ENCODE measurements at regions not wholly inside any gene's neighbourhood (a gene's known extent, or its start where the extent isn't known, plus 50 kb on each side); places are given as distances from the start of the nearest gene placed in this dataset.

DNA sequence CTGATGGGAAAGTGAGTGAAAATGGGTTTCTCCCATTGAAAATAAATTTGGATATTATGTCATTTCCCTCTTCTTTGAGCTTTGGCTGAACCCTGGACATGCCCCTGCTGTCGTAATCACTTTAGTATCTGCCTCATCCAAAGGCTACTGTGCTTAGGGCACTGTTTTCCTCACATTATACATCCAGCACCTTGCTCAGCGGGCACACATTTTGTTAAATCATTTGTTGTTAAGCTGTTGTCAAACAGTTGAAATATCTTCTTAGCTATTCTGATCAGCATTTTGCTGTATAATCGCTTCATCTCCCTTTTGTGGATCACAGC lies 352.7 kb upstream of the CD180 start:
- no peak for TF ChIP-seq EP300 (IDR thresholded peaks at IDR 0.05)
- TF ChIP-seq, protein P1, sequence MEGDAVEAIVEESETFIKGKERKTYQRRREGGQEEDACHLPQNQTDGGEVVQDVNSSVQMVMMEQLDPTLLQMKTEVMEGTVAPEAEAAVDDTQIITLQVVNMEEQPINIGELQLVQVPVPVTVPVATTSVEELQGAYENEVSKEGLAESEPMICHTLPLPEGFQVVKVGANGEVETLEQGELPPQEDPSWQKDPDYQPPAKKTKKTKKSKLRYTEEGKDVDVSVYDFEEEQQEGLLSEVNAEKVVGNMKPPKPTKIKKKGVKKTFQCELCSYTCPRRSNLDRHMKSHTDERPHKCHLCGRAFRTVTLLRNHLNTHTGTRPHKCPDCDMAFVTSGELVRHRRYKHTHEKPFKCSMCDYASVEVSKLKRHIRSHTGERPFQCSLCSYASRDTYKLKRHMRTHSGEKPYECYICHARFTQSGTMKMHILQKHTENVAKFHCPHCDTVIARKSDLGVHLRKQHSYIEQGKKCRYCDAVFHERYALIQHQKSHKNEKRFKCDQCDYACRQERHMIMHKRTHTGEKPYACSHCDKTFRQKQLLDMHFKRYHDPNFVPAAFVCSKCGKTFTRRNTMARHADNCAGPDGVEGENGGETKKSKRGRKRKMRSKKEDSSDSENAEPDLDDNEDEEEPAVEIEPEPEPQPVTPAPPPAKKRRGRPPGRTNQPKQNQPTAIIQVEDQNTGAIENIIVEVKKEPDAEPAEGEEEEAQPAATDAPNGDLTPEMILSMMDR (IDR thresholded peaks at IDR 0.05): no peak
- TF ChIP-seq POLR2A (IDR thresholded peaks at IDR 0.05): no peak
